DMS53 (cell line): ENCODE measurements at regions not wholly inside any gene's neighbourhood (a gene's known extent, or its start where the extent isn't known, plus 50 kb on each side); places are given as distances from the start of the nearest gene placed in this dataset.

Experiments used
- DNase-seq: peaks from one replicate; lab custom pipeline; 2025; lab: John Stamatoyannopoulos, UW

- no peak for DNase-seq
These were observed 205.7 kb upstream of the PUM3 start for GRCh38 chr9:3049636-3050035.

GRCh38 chr9:3047912-3048311 is 204.0 kb upstream of the PUM3 start:
- no peak for DNase-seq

GRCh38 chr9:3045153-3045552 is 201.3 kb upstream of the PUM3 start:
- no peak for DNase-seq

- DNase-seq, result no peak
These were observed 199.5 kb upstream of the PUM3 start for GRCh38 chr9:3043369-3043768.

GRCh38 chr9:3040761-3041160 is 196.9 kb upstream of the PUM3 start:
- no peak for DNase-seq

GRCh38 chr9:3036333-3036700 is 192.4 kb upstream of the PUM3 start:
- DNase-seq, result no peak

GRCh38 chr9:3035579-3036332 is 191.9 kb upstream of the PUM3 start:
- no peak for DNase-seq

- DNase-seq, result no peak
These were observed 189.0 kb upstream of the PUM3 start for GRCh38 chr9:3032898-3033297.

GRCh38 chr9:3028535-3028934 is 184.6 kb upstream of the PUM3 start:
- no peak for DNase-seq

GRCh38 chr9:3027210-3027609 is 183.3 kb upstream of the PUM3 start:
- peak; percentile 57 for DNase-seq

GRCh38 chr9:3023449-3023848 is 179.6 kb upstream of the PUM3 start:
- no peak for DNase-seq

GRCh38 chr9:3018691-3019230 is 174.9 kb upstream of the PUM3 start:
- DNase-seq, result no peak

- peak; percentile 39 for DNase-seq
These were observed 174.2 kb upstream of the PUM3 start for GRCh38 chr9:3018071-3018470.

- DNase-seq, result peak; percentile 72
These were observed 170.3 kb upstream of the PUM3 start for GRCh38 chr9:3014178-3014577.

GRCh38 chr9:3012842-3013241 is 168.9 kb upstream of the PUM3 start:
- DNase-seq, result no peak

- DNase-seq, result no peak
These were observed 168.3 kb upstream of the PUM3 start for GRCh38 chr9:3012245-3012644.

- no peak for DNase-seq
These were observed 164.2 kb upstream of the PUM3 start for GRCh38 chr9:3008091-3008490.

- no peak for DNase-seq
These were observed 163.4 kb upstream of the PUM3 start for GRCh38 chr9:3007326-3007725.

- DNase-seq, result no peak
These were observed 163.0 kb upstream of the PUM3 start for GRCh38 chr9:3006851-3007250.

- no peak for DNase-seq
These were observed 160.7 kb upstream of the PUM3 start for GRCh38 chr9:3004572-3004971.

GRCh38 chr9:3001311-3001710 is 157.4 kb upstream of the PUM3 start:
- DNase-seq, result no peak

GRCh38 chr9:2992427-2992826 is 148.5 kb upstream of the PUM3 start:
- DNase-seq, result peak; percentile 40

- DNase-seq, result no peak
These were observed 147.4 kb upstream of the PUM3 start for GRCh38 chr9:2991292-2991691.

- no peak for DNase-seq
These were observed 143.8 kb upstream of the PUM3 start for GRCh38 chr9:2987679-2988078.
